NCI-H2171 (cell line): ENCODE measurements at regions not wholly inside any gene's neighbourhood (a gene's known extent, or its start where the extent isn't known, plus 50 kb on each side); places are given as distances from the start of the nearest gene placed in this dataset.
"Not testable (repeated sequence)": the region's sequence is repeated elsewhere in the genome, so short reads cannot be mapped to it uniquely, and the experiment has no call there.

Experiments
- DNase-seq: peaks from one replicate; lab custom pipeline; 2025; lab: John Stamatoyannopoulos, UW

DNA sequence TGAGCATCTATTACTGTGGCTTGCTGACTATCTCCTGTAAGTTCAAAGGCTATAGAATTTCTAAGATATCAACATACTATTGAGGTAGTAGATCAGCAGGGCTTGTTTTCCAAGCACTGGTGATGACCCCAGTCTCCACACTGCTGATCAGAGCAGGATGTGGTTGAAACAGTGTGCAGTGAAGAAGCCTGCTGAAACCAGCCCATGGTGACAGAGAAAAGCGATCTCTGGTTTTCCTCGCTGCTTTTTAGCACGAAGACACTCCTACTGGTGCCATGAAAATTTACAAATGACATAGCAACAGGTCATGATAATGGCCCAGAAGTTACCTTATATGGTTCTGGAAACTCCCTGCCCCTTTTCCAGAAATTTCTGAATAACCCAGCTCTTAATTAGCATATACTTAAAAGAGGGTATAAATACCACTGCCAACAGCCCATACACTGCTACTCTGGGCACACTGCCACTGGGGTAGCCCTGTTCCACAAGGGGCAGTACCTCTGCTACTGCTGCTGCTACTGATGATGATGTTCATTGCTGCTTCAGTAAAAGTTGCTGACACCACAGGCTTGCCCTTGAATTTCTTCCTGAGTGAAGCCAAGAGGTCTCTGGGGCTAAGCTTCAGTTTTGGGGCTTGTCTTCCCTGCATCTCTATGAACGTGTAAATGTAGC lies 1689.5 kb upstream of the PCDH10 start:
- no peak for DNase-seq

DNA sequence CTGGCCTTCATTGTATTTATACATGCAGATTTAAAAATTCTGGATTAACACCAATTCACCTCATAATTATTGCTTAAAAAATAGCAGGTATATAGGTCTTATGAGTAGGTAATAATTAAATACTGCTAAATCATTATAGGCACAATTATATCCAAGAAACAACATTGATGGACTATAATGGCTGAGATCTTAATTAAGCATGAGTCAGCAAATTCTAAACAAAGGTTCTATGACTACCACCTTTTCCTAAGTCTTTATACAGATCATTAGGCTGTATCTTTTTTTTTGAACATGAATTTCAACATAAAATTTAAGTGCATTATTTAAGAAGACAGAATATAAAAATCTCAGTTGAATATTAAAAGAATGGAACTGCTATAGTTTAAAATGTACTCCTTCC lies 1678.7 kb upstream of the PCDH10 start:
- DNase-seq = no peak

DNA sequence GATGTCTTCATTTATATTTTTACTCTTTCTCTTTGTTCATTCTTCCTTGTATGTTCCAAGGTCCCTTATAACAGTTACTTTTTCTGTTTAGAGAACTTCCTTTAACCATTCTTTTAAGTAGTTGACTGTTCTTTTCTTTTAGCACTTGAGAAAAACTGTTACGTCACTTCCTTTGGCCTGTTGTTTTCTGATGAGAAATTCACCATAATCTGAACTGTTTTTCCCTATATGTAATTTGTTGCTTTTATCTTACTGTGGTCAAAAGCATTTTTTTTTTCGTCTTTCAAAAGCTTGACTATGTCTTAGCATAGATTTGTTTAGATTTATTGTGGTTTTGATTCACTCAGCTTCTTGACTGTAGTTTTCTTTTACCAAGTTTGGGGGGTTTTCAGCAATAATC lies 1660.3 kb upstream of the PCDH10 start:
- no peak for DNase-seq

DNA sequence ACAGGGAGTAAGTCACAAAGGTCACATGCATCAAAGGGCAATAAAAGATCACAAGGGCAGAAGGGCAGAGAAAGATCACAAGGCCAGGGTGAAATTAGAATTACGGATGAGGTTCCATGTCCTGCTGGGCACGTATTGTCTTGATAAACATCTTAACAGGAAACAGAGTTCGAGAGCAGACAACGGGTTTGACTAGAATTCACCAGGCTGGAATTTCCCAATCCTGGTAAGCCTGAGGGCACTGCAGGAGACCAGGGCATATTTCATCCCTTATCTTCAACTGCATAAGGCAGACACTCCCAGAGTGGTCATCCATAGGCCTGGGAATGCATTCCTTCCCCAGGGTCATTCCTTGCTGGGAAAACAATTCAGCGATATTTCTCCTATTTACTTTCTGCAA lies 1652.9 kb upstream of the PCDH10 start:
- DNase-seq = not testable (repeated sequence)

DNA sequence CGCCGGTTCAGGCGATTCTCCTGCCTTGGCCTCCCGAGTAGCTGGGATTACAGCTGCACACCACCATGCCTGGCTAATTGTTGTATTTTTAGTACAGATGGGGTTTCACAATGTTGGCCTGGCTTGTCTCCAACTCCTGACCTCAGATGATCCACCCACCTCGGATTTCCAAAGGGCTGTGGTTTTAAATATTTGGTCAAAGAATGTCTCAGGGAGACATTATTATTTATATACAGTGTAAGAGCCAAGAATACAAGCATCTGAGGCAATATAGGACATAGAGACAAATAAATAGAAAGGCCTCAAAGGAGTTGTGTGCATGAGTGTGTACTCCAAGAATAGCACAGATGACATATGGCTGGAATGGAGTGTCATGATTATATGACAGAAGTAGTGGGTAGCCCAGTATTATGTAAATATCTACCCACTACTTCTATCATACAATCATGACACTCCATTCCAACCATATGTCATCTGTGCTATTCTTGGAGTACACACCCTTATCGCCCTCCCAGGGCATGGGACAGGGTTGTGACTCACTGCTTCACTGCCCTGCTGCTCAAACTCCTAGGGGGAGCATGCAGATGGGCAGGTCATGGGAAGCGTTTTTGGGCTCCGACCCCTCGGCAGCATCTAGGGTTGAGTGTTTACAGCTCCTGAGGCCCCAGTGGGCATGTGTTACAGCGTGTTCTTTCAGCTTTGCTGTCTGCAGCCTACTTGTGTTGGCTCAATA lies 1649.8 kb upstream of the PCDH10 start:
- peak; percentile 46 for DNase-seq

DNA sequence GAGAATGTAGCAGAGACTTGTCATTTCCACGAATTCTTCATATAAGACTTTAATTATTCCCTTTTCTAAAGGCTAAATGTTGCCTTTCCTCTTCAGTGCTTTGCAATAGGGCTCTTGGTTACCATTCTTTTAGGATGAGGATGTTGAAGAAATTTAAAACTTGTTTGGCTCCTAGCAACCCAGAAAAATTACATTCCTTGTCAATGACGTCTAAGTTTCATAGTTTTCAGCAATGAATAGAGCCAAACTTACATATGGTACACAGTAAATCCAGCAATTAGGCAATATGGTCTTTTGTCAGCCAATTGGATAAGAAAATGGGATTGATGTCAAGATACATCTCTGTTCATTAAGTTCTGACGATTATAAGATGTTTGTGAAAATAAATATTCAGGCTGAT lies 1639.6 kb upstream of the PCDH10 start:
- DNase-seq = no peak

DNA sequence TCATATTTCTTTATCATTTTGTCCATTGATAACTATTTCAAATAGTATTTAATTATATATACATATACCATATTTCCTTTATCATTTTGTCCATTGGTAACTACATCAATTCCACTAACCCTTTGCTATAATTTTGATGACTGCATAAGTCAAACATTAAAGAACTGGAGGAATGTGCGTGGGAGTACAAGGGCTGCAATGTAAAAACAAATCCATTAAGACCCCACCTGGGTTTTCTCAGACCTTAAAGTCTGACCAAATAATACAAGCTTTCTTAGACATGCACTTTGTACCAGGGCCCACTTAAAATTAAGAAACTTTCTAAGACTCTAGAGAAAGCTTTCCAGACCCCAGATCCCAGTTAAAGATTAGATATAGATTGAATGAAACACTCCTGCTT lies 1622.4 kb upstream of the PCDH10 start:
- DNase-seq = no peak

DNA sequence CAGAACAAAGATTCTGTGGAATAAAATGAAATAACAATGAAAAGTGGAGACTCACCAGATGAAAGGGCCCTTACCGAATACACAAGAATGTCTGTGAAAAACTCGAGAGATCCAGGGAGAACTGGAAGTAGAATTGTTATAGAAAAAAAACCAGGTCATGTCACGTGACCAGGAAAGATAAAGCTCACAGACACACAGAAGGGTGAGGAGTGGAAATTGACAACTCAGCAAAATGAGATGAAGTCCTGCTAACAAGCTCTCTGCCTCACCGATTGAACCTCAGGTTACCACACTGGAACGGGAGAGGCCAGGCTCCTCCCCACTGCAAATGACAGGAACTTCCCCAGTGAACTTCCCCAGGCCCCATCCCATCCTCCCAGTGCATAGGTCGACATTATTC lies 1618.0 kb upstream of the PCDH10 start:
- no peak for DNase-seq

DNA sequence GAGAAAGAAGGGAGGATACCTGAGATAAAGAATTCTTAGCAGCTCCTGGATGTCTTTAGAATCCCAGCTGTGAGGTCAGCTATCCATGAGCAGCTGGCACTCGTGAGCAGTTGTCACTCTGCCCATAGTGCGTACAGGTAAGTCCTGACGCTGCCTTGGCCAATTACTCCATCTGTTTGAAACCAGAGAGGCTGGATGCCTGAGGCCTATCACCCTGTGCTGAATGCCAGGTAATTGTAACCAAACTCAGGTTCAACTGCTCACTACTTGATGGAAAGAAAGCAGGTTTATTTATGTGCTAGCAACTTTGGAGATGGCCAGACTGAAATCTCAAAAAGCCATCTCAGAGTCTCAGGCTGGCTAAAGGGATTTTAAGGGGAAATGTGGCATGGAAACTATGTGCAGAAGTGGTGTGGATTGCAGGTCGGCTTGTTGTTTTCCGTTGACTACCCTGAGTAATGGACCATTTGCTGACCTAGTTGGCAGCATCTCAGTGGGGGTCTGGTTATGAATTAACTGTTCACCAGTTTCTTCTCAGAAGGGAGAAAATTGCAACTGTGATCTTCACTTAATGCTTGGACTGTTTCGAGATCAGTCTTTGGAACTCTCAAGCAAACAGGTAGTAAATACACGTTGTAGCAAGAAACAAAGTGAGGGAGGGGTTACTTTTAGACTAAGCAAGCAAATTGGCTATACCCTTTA lies 1614.0 kb upstream of the PCDH10 start:
- peak; percentile 59 for DNase-seq

DNA sequence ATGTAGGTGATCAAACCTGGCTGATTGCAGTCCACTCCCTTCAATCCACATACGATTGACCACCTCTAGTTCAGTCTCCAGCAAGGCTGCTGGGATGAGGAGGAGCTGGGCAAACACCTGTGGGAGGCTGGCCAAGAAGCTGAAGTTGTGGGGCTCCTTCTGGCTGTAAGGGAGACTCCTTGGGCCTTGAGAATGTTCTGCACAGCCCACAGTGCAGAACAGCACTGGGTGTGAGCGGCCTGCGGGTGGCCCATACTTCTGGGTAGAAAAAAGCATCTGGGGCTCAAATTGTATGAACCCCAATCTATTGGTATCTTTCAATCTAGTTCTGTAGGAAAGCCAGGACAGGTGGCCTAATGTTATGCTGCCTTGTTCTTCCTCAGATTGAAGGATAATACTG lies 1608.8 kb upstream of the PCDH10 start:
- DNase-seq = no peak

DNA sequence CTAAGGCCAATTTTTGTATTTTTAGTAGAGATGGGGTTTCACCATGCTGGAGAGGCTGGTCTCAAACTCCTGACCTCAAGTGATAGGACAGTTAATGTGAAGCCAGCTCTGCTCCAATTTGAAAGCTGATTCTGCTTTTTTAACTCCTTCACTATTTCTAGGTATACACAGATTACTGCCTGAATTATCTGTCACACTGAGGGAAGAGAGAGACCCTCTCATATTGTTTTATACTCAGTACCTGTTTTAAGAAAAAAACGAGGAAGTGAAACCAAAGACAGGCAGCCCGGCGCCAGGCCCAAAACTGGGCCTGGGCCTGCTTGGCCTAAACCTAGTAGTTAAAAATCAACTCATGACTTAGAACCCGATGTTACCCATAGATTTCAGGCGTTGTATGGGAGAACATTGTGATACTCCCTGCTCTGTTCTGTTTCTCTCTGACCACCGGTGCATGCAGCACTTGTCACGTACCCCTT lies 1601.5 kb upstream of the PCDH10 start:
- no peak for DNase-seq

DNA sequence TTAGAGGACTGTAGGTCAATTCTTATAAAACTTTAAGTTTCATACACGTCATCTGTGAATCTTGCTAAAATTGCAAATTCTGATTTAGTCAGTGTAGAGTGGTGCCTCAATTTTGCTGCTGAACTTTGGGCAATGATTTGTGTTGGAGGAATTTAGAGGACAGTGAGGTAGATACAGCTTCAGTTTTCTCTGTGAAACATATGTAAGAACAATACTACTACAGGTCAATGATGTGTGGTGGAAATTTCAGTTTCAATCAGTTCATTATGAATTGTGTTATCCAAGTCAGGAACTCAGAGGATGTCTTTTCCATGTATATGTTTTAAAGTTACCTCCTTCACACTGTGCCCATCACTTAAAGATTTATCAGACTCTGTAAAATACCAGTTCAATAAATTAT lies 1597.8 kb upstream of the PCDH10 start:
- DNase-seq = no peak

DNA sequence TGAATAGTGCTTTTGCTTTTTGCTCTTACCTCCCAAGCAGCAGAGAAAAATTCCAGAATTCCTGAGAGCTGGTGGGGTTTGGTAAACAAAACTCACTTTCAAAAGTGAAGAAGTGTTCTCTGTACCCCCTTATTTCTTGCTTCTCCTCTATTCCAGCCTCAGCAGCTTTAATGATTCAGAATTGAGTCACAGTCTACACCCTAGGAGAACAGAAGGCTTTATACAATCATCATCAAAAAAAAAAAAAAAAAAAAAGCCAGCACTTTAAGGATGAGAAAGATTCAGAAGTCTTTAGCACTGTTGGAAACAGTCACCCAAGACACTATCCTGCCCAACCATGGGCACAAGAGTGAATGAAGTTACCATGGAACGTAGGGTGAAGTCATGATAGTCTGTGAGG lies 1583.1 kb upstream of the PCDH10 start:
- no peak for DNase-seq

DNA sequence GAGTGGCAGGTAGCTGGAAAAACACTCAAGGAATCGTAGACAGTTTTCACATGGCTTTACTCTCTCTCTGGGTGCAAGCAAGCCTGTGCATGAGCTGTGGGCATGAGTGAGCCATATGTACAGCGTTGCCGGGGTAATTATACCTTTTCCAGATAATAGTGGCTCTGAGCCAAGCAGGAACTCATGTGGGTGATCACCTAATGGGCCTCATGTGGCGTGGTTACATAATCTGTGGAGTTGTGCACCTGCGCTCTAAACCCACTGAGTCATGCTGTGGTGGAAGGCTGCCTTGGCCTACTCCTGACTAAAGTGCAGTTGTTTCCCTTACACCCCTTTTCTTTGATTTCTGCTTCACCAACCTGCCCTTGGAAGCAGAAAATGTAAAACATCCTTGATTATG lies 1564.5 kb upstream of the PCDH10 start:
- DNase-seq = peak; percentile 73

DNA sequence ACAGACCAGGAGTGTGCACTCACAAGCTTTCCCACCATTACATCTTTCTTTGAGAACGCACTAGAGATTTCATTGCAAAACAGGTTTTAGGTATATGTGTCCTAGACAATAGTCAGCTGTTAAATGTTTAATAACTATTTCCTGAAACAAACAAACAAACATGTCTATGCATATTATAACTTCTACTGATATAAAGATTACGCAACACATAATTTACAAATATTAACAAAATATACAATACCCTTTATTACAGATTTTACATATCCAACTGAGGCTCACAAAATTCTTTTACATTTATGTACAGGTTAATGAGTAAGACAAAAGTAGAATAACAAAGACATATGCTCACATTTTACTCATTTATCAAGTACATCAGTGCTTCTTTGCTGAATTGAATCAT lies 1554.0 kb upstream of the PCDH10 start:
- no peak for DNase-seq

DNA sequence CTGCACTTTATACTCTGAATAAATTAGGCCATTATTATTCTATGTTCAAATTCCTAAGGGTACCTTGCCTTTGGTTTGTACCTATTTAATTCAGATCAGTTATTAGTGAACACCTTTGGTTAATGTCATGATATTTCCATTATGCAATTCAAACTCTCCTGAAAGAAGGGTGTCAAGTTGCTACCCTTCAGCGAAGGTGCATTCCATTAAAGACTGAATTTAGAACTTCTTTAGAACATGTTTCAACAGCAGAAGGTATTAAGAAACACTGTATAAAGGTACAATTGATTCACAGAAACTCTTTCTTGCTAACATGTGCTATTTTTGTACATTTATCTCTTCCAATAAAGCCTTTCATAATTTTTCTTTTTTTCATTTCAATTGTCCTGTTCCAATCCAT lies 1545.4 kb upstream of the PCDH10 start:
- DNase-seq = no peak

DNA sequence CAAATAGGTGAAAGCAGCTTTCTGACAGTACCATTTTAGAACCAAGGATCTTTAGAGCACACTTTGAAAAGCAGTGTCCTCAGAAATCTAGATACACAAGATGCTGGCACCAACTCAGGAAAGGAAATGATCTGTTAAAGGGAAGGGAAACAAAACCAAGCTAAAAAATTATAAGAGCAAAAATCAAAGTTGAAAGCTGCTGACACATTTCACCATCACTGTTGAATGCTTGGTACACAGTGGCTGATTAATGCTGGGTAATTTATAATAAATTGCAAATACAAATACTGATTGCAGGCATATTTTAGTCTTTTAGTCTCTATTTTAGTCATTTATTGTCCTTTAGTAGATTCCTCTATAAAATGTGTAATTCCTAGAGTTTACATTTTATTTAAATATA lies 1540.1 kb upstream of the PCDH10 start:
- no peak for DNase-seq

DNA sequence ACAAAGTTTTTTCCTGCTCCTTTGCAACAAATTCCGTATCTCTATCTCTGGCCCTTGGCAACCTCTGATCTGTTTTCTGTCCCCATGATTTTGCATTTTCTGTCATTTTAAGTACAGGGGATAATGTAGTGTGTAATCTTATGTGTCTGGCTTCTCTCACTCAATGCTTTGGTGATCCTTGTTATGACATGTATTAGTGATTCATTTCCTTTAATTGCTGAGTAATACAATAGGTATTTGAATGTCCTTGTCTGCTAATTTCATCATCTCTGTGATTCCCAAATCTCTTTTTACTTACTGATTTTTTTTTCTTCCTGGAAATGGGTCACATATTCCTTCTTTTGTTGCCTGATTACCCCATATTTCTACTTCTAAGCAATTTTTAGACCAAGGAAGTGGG lies 1538.6 kb upstream of the PCDH10 start:
- DNase-seq = not testable (repeated sequence)

DNA sequence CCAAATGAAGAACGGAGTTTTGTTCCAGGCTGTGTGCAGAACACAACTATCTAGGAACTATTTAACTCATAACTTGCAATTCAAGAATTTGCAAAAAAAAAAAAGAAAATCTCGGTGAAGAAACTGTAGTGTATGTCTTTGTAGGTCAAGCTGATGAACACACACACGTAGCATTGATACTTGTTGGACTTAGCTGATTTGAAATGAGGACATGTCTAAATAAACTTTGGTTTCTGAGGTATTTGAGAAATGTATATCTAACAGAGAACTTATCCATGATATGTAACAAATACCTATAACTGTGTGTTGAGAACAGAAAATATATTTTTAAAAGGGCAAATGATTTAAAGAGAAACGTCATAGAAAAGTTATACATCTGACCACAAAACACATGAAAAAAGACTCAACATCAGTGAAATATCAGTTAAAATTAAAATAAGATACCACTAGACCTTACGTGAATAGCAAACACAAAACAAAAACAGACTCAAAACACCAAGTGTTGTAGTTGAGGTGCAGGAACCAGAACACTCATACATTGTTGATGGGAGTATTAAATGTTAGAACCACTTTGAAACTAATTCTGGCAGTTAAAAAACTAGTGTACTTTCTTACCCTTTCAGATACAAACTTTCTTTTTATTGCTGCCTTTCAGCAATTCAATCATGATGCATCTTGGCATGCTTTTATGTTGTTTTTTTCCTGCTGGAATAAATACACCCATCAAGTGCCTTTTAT lies 1535.8 kb upstream of the PCDH10 start:
- no peak for DNase-seq

DNA sequence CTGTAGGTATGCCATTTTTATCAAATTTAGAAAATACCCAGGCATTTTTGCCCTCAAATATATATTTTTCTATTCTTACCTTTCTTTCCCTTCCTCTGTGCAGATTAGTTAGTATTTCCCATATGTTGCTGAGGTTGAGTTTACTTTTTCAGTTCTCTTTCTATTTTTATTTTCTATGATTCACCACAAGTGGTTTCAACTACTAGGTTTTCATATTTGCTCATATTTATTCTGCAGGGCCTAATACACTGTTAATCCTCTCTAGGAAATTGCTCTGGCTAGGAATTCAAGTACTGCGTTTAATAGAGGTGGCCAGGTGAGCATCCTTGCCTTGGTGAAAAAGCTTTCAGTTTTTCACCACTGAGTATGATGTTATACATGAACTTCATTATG lies 1535.3 kb upstream of the PCDH10 start:
- DNase-seq = no peak

DNA sequence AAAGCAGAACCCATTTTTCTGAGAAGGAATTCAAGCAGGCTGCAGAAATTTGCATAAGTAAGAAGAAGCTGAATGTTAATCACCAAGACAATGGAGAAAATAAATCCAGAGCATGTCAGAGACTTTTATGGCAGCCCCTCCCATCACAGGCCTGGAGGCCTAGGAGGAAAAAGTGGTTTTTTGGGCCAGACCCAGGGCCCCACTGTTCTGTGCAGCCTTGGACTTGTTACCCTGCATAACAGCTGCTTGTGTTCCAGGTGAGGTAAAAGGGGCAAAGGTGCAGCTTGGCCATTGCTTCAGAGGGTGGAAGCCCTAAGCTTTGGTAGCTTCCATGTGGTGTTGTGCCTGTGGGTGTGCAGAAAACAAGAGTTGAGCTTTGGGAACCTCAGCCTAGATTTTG lies 1516.2 kb upstream of the PCDH10 start:
- no peak for DNase-seq

DNA sequence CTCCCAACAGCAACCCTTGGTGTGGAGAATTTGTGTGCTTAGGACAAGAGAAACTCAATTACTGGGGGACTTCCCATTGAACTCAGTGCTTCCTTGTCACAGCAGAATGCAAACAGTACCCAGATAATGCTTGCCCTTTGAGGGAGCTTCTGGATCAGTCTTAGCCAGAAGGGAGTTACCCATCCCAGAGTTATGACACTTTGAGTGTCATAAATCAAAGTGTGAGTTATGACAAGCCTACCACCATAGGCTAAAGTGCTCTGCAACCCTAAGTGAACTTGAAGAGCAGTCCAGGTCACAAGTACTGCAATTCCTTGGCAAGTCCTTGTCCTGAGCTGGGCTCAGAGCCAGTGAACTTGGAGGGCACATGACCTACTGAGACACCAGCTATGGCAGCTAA lies 1513.9 kb upstream of the PCDH10 start:
- no peak for DNase-seq

DNA sequence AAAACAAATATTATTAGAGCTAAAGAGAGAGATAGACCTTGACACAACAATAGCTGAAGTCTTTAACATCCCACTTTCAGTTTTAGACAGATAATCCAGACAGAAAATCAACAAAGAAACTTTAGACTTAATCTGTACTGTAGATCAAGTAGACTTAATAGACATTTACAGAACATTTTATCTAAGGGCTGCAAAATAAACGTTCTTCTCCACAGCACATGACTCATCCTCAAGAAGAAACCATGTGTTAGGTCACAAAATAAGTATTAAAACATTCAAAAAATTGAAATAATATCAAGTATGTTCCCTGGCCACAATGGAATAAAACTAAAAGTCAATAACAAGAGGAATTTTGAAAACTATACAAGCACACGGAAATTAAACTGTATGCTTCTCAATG lies 1510.3 kb upstream of the PCDH10 start:
- no peak for DNase-seq
